ENCODE measurements at regions not wholly inside any gene's neighbourhood (a gene's known extent, or its start where the extent isn't known, plus 50 kb on each side); places are given as distances from the start of the nearest gene placed in this dataset.
A peak's percentile ranks its signal among the peaks of the same experiment; 100 is the strongest.

GRCh38 chr2:138985881-138986280, 205.7 kb upstream of the NXPH2 start:
- POLR2A ChIA-PET = no interaction called here
- CTCF ChIA-PET = no interaction called here
- no peak for DNase-seq (ENCODE audit: extremely low spot score)
- TF ChIP-seq ARNT (IDR thresholded peaks at IDR 0.05) (no peak), SP1 (IDR thresholded peaks at IDR 0.05) (no peak), FOXA1 (IDR thresholded peaks at IDR 0.05) (no peak), ELF4 (IDR thresholded peaks at IDR 0.05) (no peak), FOXK2 (IDR thresholded peaks at IDR 0.05) (no peak), BHLHE40 (IDR thresholded peaks at IDR 0.05; ENCODE audit: borderline replicate concordance) (no peak), SUZ12 (IDR thresholded peaks at IDR 0.05) (no peak), CTBP1 (IDR thresholded peaks at IDR 0.05; ENCODE audit: borderline replicate concordance) (no peak), LEF1 (IDR thresholded peaks at IDR 0.05; ENCODE audit: borderline replicate concordance) (no peak), PKNOX1 (IDR thresholded peaks at IDR 0.05) (no peak)

- no peak for TF ChIP-seq BHLHE40 (IDR thresholded peaks at IDR 0.05; ENCODE audit: borderline replicate concordance)
- no peak for TF ChIP-seq FOXA1 (IDR thresholded peaks at IDR 0.05)
- no peak for TF ChIP-seq FOXK2 (IDR thresholded peaks at IDR 0.05)
- CTCF ChIA-PET = no interaction called here
- POLR2A ChIA-PET = no interaction called here
- no peak for DNase-seq (ENCODE audit: extremely low spot score)
These were observed 199.1 kb upstream of the NXPH2 start for GRCh38 chr2:138979131-138979785.

GRCh38 chr2:138974651-138975050, 194.5 kb upstream of the NXPH2 start:
- no peak for DNase-seq (ENCODE audit: extremely low spot score)
- CTCF ChIA-PET = no interaction called here
- POLR2A ChIA-PET = no interaction called here
- TF ChIP-seq PKNOX1 (IDR thresholded peaks at IDR 0.05) (no peak), L3MBTL2 (conservative IDR thresholded peaks at IDR 0.05) (no peak), FOXM1 (IDR thresholded peaks at IDR 0.05; ENCODE audit: borderline replicate concordance) (no peak), SUZ12 (IDR thresholded peaks at IDR 0.05) (no peak), HDGF (IDR thresholded peaks at IDR 0.05; ENCODE audit: borderline replicate concordance) (no peak)

- TF ChIP-seq BHLHE40 (IDR thresholded peaks at IDR 0.05; ENCODE audit: borderline replicate concordance) (no peak), PKNOX1 (IDR thresholded peaks at IDR 0.05) (no peak), FOXA1 (IDR thresholded peaks at IDR 0.05) (no peak), LEF1 (IDR thresholded peaks at IDR 0.05; ENCODE audit: borderline replicate concordance) (no peak), TARDBP (IDR thresholded peaks at IDR 0.05) (no peak), ARNT (IDR thresholded peaks at IDR 0.05) (no peak), FOXK2 (IDR thresholded peaks at IDR 0.05) (no peak), HDGF (IDR thresholded peaks at IDR 0.05; ENCODE audit: borderline replicate concordance) (no peak), ZNF384 (IDR thresholded peaks at IDR 0.05) (no peak), NFRKB (IDR thresholded peaks at IDR 0.05) (no peak), SUZ12 (IDR thresholded peaks at IDR 0.05) (no peak)
- CTCF ChIA-PET = no interaction called here
- POLR2A ChIA-PET = no interaction called here
- DNase-seq (ENCODE audit: extremely low spot score) = no peak
These were observed 184.2 kb upstream of the NXPH2 start for GRCh38 chr2:138964418-138964817.

- POLR2A ChIA-PET = no interaction called here
- CTCF ChIA-PET = no interaction called here
- TF ChIP-seq SUZ12 (IDR thresholded peaks at IDR 0.05) = no peak
- no peak for TF ChIP-seq CTBP1 (IDR thresholded peaks at IDR 0.05; ENCODE audit: borderline replicate concordance)
- TF ChIP-seq NFRKB (IDR thresholded peaks at IDR 0.05) = no peak
- no peak for TF ChIP-seq ARNT (IDR thresholded peaks at IDR 0.05)
- TF ChIP-seq PKNOX1 (IDR thresholded peaks at IDR 0.05) = no peak
- TF ChIP-seq FOXM1 (IDR thresholded peaks at IDR 0.05; ENCODE audit: borderline replicate concordance) = no peak
- no peak for TF ChIP-seq BHLHE40 (IDR thresholded peaks at IDR 0.05; ENCODE audit: borderline replicate concordance)
- no peak for TF ChIP-seq ELF4 (IDR thresholded peaks at IDR 0.05)
- no peak for TF ChIP-seq HDGF (IDR thresholded peaks at IDR 0.05; ENCODE audit: borderline replicate concordance)
- TF ChIP-seq FOXA1 (IDR thresholded peaks at IDR 0.05) = no peak
- TF ChIP-seq LEF1 (IDR thresholded peaks at IDR 0.05; ENCODE audit: borderline replicate concordance) = no peak
- no peak for TF ChIP-seq FOXK2 (IDR thresholded peaks at IDR 0.05)
- no peak for TF ChIP-seq TARDBP (IDR thresholded peaks at IDR 0.05)
- no peak for TF ChIP-seq SP1 (IDR thresholded peaks at IDR 0.05)
- no peak for TF ChIP-seq ZNF384 (IDR thresholded peaks at IDR 0.05)
- TF ChIP-seq L3MBTL2 (conservative IDR thresholded peaks at IDR 0.05) = no peak
- DNase-seq (ENCODE audit: extremely low spot score) = no peak
These were observed 182.5 kb upstream of the NXPH2 start for GRCh38 chr2:138962686-138963085.

- no peak for TF ChIP-seq SP1 (IDR thresholded peaks at IDR 0.05)
- TF ChIP-seq NFRKB (IDR thresholded peaks at IDR 0.05) = no peak
- no peak for TF ChIP-seq ELF4 (IDR thresholded peaks at IDR 0.05)
- no peak for TF ChIP-seq ZNF384 (IDR thresholded peaks at IDR 0.05)
- no peak for TF ChIP-seq ARNT (IDR thresholded peaks at IDR 0.05)
- no peak for TF ChIP-seq FOXK2 (IDR thresholded peaks at IDR 0.05)
- TF ChIP-seq SUZ12 (IDR thresholded peaks at IDR 0.05) = no peak
- no peak for TF ChIP-seq PKNOX1 (IDR thresholded peaks at IDR 0.05)
- TF ChIP-seq LEF1 (IDR thresholded peaks at IDR 0.05; ENCODE audit: borderline replicate concordance) = no peak
- TF ChIP-seq FOXM1 (IDR thresholded peaks at IDR 0.05; ENCODE audit: borderline replicate concordance) = no peak
- TF ChIP-seq FOXA1 (IDR thresholded peaks at IDR 0.05) = no peak
- no peak for TF ChIP-seq TARDBP (IDR thresholded peaks at IDR 0.05)
- no peak for TF ChIP-seq CTBP1 (IDR thresholded peaks at IDR 0.05; ENCODE audit: borderline replicate concordance)
- no peak for TF ChIP-seq L3MBTL2 (conservative IDR thresholded peaks at IDR 0.05)
- no peak for TF ChIP-seq BHLHE40 (IDR thresholded peaks at IDR 0.05; ENCODE audit: borderline replicate concordance)
- no peak for TF ChIP-seq HDGF (IDR thresholded peaks at IDR 0.05; ENCODE audit: borderline replicate concordance)
- DNase-seq (ENCODE audit: extremely low spot score) = peak; percentile 13
- ChIA-PET POLR2A (no interaction called here), CTCF (no interaction called here)
These were observed 180.0 kb upstream of the NXPH2 start for GRCh38 chr2:138960191-138960590.
